GDM1 (cell line): ENCODE measurements at regions not wholly inside any gene's neighbourhood (a gene's known extent, or its start where the extent isn't known, plus 50 kb on each side); places are given as distances from the start of the nearest gene placed in this dataset.
"Not testable (repeated sequence)": the region's sequence is repeated elsewhere in the genome, so short reads cannot be mapped to it uniquely, and the experiment has no call there.

Experiments used
- DNase-seq: peaks from one replicate; lab custom pipeline; 2025; lab: John Stamatoyannopoulos, UW

DNA sequence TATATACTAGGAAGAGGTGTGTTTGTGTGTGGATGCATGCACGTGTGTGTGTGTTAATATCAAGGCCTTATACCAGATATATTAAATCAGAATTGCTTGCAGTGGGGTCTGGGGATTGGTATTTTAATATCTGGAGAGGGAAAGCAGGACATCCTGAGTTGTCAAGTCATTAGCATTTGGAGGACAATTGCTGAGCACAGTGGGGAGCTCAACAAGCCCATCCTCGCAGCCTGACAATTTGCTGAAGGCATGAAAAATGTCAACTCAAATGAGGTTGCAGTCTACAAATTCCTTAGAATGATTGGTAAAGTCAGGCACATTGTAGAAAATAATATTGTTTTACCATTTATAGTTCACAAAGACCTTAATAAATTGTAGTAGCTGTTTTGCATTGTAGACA, 627.4 kb downstream of the LRRC70 start:
- no peak for DNase-seq

GRCh38 chr5:63201738-63202137, 623.1 kb downstream of the LRRC70 start:
- DNase-seq = no peak

DNA sequence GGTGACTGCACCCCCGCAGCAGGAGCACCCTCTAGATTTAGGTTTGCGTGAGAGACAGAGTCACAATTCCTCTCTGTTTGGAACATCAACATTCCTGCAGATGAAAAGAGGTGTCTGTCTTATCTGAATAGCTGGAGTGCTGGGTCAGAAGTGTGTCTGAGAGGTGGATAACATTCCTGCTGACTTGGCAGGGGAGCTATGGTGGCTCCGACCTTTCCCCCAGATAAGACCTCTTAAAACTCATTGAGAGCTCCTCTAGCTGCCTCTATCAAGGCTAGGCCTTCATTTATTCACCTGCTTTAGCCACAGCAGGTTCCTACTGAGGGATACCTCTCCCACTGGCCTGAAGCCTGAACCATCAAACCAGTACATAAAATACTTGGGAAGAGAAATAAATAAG, 615.5 kb downstream of the LRRC70 start:
- no peak for DNase-seq

DNA sequence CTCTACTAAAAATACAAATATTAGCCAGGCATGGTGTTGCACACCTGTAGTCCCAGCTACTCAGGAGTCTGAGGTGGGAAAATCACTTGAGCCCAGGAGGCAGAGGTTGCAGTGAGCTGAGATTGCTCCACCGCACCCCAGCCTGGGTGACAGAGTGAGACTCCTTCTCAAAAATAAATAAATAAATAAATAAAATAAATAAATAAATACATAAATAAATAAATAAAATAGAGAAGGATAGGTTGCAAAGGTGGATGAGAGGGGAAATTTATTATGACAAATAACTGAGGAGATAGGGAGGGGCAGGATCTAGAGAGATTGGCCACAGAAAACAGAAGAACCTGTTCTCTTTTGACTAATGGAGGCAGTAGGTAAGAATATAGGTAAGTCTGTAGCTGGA, 601.6 kb downstream of the LRRC70 start:
- not testable (repeated sequence) for DNase-seq

- no peak for DNase-seq
Observed at GRCh38 chr5:63175850-63176249, 597.2 kb downstream of the LRRC70 start.

DNA sequence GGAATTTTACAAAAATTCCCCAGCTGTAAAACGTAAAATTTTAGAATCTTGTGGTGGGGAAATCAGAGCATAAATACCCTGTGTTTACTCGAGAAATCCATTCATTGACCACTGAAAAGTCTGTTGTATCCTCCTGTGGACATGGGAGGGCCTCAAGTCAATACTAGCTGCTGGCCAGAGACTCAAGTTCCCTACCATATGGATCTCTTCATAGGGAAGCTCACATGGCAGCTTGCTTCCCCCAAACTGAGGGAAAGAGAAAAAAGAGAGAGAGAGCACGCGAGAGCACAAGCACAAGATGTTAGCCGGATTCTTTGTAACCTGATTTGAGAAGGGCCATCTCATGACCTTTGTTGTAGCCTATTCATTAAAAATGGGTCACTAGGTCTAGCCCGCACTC, 591.9 kb downstream of the LRRC70 start:
- DNase-seq = no peak

DNA sequence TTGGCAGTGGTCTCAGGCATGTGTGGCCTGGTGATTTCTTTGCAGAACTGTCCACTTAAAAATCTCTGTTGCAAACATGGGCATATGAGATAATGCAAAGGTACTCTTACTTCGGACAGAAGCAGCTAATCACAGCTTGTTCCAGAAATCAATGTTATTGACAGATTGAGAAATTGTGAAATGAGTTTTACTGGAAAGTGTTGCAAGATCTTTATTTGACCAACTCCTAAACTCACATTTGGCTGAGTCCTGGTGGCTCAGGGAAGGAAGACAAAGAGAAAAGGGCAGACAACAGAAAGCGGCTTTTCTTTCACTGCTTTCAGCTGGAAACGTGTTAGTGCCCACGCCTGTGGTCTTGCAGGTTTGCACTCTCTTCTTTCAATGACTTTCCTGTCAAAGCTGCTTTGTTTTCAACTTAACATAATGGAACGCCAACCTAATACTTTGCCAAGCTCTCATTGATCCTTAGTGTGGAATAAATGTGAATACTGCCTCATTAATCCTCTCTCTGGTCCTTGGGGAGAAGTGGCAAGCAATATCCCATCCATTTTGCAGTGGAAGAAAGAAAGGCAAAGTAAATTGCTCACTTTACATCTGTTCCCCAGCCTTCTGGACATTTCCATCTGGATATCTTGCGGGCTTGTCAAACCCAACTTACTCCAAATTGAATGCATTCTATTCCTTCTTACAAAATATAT, 586.4 kb downstream of the LRRC70 start:
- DNase-seq = no peak

- DNase-seq = no peak
Observed at GRCh38 chr5:63164339-63164738, 585.7 kb downstream of the LRRC70 start.

DNA sequence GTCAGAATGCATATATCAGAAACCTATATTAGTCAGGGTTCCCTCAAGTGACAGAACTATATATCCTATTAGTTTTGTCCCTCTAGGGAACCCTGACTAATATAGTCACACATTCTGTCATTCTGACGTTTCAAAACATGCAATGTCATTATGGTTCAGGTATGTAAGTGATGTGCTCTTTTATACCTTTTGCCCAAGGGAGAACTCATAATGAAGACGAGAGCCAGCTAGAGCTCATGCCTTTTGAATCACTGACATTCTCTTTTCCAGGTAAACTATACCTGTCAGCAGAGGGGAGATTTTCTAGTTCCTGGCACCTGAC, 576.7 kb downstream of the LRRC70 start:
- DNase-seq = no peak

GRCh38 chr5:63154476-63155309, 576.1 kb downstream of the LRRC70 start:
- DNase-seq = no peak

GRCh38 chr5:63152871-63153270, 574.3 kb downstream of the LRRC70 start:
- no peak for DNase-seq

DNA sequence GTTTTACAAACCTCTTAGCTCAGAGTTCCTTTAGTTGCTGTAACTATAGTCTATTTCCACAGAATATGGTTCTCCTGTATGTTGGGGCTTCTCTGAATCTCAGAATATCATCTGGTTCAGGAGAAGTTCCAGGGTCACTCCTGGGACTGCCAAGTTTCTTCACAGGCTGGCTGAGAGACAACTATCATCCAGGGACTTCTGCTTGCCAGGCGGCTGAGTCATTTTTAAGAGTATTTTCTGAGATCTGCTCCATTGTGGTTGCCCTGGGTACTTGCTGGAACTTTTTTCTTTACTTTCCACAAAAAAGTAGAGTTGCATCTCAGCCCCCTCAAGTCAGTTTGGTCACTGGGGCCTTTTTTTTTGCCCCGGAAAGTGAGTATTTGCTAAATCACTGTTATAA, 566.5 kb downstream of the LRRC70 start:
- DNase-seq = no peak

DNA sequence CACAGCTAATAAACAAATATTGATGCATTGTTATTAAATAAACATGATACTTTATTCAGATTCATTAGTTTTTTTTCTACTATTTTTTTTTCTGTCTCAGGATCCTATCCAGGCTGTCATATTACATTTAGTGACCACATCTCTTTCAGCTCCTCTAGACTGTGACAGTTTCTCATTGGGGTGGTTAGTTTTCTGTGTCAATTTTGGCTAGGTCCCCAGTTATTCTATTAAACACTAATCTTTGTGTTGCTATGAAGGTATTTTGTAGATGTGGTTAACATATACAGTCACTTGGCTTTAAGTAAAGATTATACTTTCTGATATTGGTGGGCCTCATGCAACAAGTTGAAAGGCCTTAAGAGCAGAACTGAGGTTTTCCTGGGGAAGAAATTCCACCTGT, 563.0 kb downstream of the LRRC70 start:
- DNase-seq = no peak

DNA sequence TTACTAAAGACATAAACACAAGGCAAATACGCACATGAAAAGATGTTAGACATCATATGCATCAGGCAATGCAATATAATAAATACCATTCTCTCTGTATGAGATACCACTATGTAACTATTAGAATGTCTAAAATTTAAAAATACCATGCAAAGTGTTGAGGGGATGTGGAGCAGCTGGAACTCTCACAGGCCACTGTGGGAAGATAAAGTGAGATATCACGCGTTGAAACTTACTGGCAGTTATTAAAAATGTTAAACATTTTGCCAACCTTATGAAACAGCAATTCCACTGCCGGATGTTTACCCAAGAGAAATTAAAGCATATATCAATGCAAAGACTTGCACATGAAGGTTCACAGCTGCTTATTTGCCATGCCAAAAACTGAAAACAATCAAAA, 556.7 kb downstream of the LRRC70 start:
- DNase-seq = no peak

- no peak for DNase-seq
Observed at GRCh38 chr5:63131626-63132285, 553.1 kb downstream of the LRRC70 start.

GRCh38 chr5:63128761-63129160, 550.1 kb downstream of the LRRC70 start:
- DNase-seq = no peak

GRCh38 chr5:63128018-63128417, 549.4 kb downstream of the LRRC70 start:
- DNase-seq = no peak

DNA sequence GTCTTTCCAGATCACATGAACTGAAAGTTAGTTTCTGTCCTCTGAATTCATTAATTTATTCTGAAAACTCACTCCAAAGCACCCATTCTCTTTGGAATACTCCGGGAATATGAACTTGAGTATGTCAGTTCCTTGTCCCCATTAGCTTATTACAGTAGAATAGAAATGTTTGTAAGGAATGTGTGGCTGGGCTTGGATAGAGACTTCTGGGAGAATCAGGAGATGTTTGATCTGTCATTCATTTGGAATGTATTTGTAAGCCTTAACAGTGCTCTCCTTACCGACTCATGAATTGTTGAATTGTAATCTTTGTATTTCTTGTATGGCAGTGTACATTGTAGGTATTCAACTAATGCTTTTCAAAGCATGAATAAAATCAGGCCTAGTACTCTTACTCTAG, 548.4 kb downstream of the LRRC70 start:
- DNase-seq = no peak

DNA sequence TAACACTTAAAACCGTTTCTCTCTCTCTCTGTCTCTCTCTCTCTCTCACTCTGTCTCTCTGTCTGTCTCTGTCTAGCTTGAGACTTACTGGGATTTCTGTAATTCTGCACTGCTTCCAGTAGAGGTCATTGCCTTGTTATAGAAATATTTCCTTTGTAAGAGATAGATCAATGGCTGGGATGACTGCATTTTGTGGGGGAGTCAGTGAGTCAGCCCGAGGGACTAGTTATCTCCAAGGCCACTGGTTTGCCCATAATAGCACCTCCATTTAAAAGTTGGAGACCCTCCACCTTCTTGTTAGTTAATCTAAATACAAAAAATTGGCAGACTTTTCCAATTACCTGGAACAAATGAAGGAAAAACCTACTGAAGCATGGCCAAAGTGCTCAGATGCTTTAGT, 547.2 kb downstream of the LRRC70 start:
- no peak for DNase-seq

- DNase-seq = no peak
Observed at GRCh38 chr5:63125392-63125791, 546.8 kb downstream of the LRRC70 start.

GRCh38 chr5:63124266-63124665, 545.6 kb downstream of the LRRC70 start:
- DNase-seq = no peak

- DNase-seq = no peak
Observed at GRCh38 chr5:63121471-63121870, 542.9 kb downstream of the LRRC70 start.

GRCh38 chr5:63118221-63118620, 539.6 kb downstream of the LRRC70 start:
- no peak for DNase-seq
